IMR-90 (cell line): ENCODE measurements at regions not wholly inside any gene's neighbourhood (a gene's known extent, or its start where the extent isn't known, plus 50 kb on each side); places are given as distances from the start of the nearest gene placed in this dataset.

Experiments used
- ATAC-seq: fragments of 200-7000 bp; cut with Tn5 transposase; 2 replicates; pipeline ENCODE4 v1.9.1; 2020; ENCODE audit warnings: low read depth, mild to moderate bottlenecking, moderate library complexity
- BruUV-seq: library from RNA; stranded (reverse); fragments of 400-500 nt; replicated peaks from 2 replicates; lab custom pipeline; 2021; lab: Mats Ljungman, UMichigan
- CTCF ChIA-PET: fragments of 300-600 bp; formaldehyde crosslinking; extraction: SDS; loops from one replicate; lab custom pipeline; 2021; ENCODE audit warnings: antibody characterized with exemption; lab: Yijun Ruan, JAX
- POLR2A ChIA-PET: fragments of 300-600 bp; sonication (Branson Sonifier 250); formaldehyde crosslinking; loops from one replicate; lab custom pipeline; 2022; ENCODE audit warnings: antibody characterized with exemption; ENCODE audit not compliant: unreplicated experiment; lab: Charles Lee
- DNase-seq: peaks from one replicate; pipeline ENCODE4 v3.0.0; 2013
- H2AFZ ChIP-seq: replicated peaks from 2 replicates; pipeline ENCODE3; 2013; ENCODE audit warnings: low read length, mild to moderate bottlenecking; ENCODE audit not compliant: poor library complexity
- H2AK5ac ChIP-seq: 2 replicates; pipeline ENCODE4 v1.6.1; 2013; ENCODE audit warnings: low read depth, low read length, inconsistent platforms
- H2AK9ac ChIP-seq: replicated peaks from 2 replicates; pipeline ENCODE3; 2013; ENCODE audit warnings: mild to moderate bottlenecking, low read depth, low read length, moderate library complexity; ENCODE audit not compliant: poor library complexity
- H2BK120ac ChIP-seq: 2 replicates; pipeline ENCODE4 v1.6.1; 2013; ENCODE audit warnings: low read depth, low read length, inconsistent platforms
- H2BK15ac ChIP-seq: 3 replicates; pipeline ENCODE4 v1.6.1; 2013; ENCODE audit warnings: low read depth, low read length, inconsistent platforms
- H2BK20ac ChIP-seq: 2 replicates; pipeline ENCODE4 v1.6.1; 2013; ENCODE audit warnings: low read depth, mild to moderate bottlenecking, inconsistent platforms, low read length, moderate library complexity
- H2BK5ac ChIP-seq: 2 replicates; pipeline ENCODE4 v1.6.1; 2013; ENCODE audit warnings: mild to moderate bottlenecking, low read depth, low read length, inconsistent platforms; ENCODE audit not compliant: poor library complexity, severe bottlenecking
- H3K14ac ChIP-seq: replicated peaks from 2 replicates; pipeline ENCODE4 v1.6.1; 2013; ENCODE audit warnings: low read depth, low read length, inconsistent platforms
- H3K18ac ChIP-seq: 2 replicates; pipeline ENCODE4 v1.6.1; 2013; ENCODE audit warnings: low read depth, low read length, control low read depth
- H3K23ac ChIP-seq: 2 replicates; pipeline ENCODE4 v1.6.1; 2013; ENCODE audit warnings: low read depth, low read length, inconsistent platforms
- H3K27ac ChIP-seq: 2 replicates; pipeline ENCODE4 v1.5.1; 2013; ENCODE audit warnings: mild to moderate bottlenecking, control low read depth, low read length; ENCODE audit not compliant: insufficient read depth
- H3K27me3 ChIP-seq: 2 replicates; pipeline ENCODE4 v1.6.1; 2013; ENCODE audit warnings: low read length; ENCODE audit not compliant: control insufficient read depth, insufficient read depth
- H3K36me3 ChIP-seq: 2 replicates; pipeline ENCODE4 v1.6.1; 2013; ENCODE audit warnings: low read length, mixed read lengths; ENCODE audit not compliant: control insufficient read depth, insufficient read depth
- H3K4ac ChIP-seq: 2 replicates; pipeline ENCODE4 v1.6.1; 2013; ENCODE audit warnings: low read depth, low read length, inconsistent platforms
- H3K4me1 ChIP-seq: 2 replicates; pipeline ENCODE4 v1.6.1; 2013; ENCODE audit warnings: low read length, mixed read lengths; ENCODE audit not compliant: control insufficient read depth, insufficient read depth
- H3K4me2 ChIP-seq: 2 replicates; pipeline ENCODE4 v1.6.1; 2013; ENCODE audit warnings: low read depth, mild to moderate bottlenecking, control low read depth, low read length, moderate library complexity
- H3K4me3 ChIP-seq: 2 replicates; pipeline ENCODE4 v1.5.1; 2013; ENCODE audit warnings: low read depth, mild to moderate bottlenecking, control low read depth, low read length, moderate library complexity; ENCODE audit not compliant: insufficient read depth
- H3K56ac ChIP-seq: 2 replicates; pipeline ENCODE4 v1.6.1; 2013; ENCODE audit warnings: low read length, inconsistent platforms; ENCODE audit not compliant: insufficient read depth; ENCODE audit errors: extremely low read depth
- H3K79me1 ChIP-seq, 2 experiments: 2 replicates each; pipeline ENCODE4 v1.6.1; 2013; ENCODE audit warnings: low read length in 2 of 2, inconsistent platforms in 1 of 2, low read depth in 1 of 2
- H3K9ac ChIP-seq: 2 replicates; pipeline ENCODE4 v1.6.1; 2013; ENCODE audit warnings: low read depth, low read length, control low read depth
- H3K9me1 ChIP-seq: 2 replicates; pipeline ENCODE4 v1.6.1; 2013; ENCODE audit warnings: low read length, inconsistent platforms; ENCODE audit not compliant: insufficient read depth
- H3K9me3 ChIP-seq: 2 replicates; pipeline ENCODE4 v1.6.1; 2013; ENCODE audit warnings: low read length; ENCODE audit not compliant: control insufficient read depth, insufficient read depth
- H4K20me1 ChIP-seq: 2 replicates; pipeline ENCODE4 v1.6.1; 2013; ENCODE audit warnings: low read length, inconsistent platforms; ENCODE audit not compliant: insufficient read depth
- H4K5ac ChIP-seq: 2 replicates; pipeline ENCODE4 v1.6.1; 2013; ENCODE audit warnings: mild to moderate bottlenecking, low read depth, low read length, control low read depth
- H4K8ac ChIP-seq, 2 experiments: 2 replicates each; pipeline ENCODE4 v1.6.1; 2013; ENCODE audit warnings: low read depth in 2 of 2, low read length in 2 of 2, control low read depth in 1 of 2, inconsistent platforms in 1 of 2
- H4K91ac ChIP-seq: 2 replicates; pipeline ENCODE4 v1.6.1; 2013; ENCODE audit warnings: low read depth, low read length, inconsistent platforms; ENCODE audit not compliant: insufficient read depth
- CEBPB ChIP-seq: IDR thresholded peaks from 2 replicates; pipeline ENCODE4 v1.6.1; 2012; ENCODE audit warnings: low read depth, low read length, improper control_type of control experiment
- MAFK ChIP-seq: IDR thresholded peaks from 2 replicates; pipeline ENCODE4 v1.6.1; 2012; ENCODE audit warnings: low read depth, low read length, improper control_type of control experiment
- WGBS, 2 experiments: methylation state at CpG; one replicate each; pipeline versions ENCODE4 v1.1.5 to v1.1.7; 2013; ENCODE audit warnings: missing lambda C conversion rate in 2 of 2; ENCODE audit not compliant: insufficient read length in 1 of 2; ENCODE audit errors: extremely low coverage in 2 of 2; 5-methylcytosine and 5-hydroxymethylcytosine counted together
- dilution Hi-C: fragments of 300-500 bp; cut with HindIII; formaldehyde crosslinking; loops from one replicate; pipeline ENCODE4 v1.14.3; 2018; ENCODE audit warnings: low sequenced_read_pairs; ENCODE audit not compliant: unreplicated experiment
- in situ Hi-C: fragments of 300-500 bp; cut with MboI; formaldehyde crosslinking; loops from 3 replicates; pipeline ENCODE4 v1.14.3; 2019; ENCODE audit warnings: low sequenced_read_pairs, inconsistent platforms, mixed read lengths
- intact Hi-C: fragments of 100-400 bp; cut with micrococcal nuclease; formaldehyde crosslinking; loops from 2 replicates; pipeline ENCODE4 v1.10.0; 2022

- POLR2A ChIA-PET: no interaction called here
- H2AK9ac ChIP-seq: no peak overlapping the region
- intact Hi-C loops: no loop called here
Observed at GRCh38 chr2:43144263-43144662, 82.1 kb downstream of the ZFP36L2 start.

More at GRCh38 chr2:43144263-43144662, 82.1 kb downstream of the ZFP36L2 start:
- peak; percentile 38 for DNase-seq
- in situ Hi-C loops: no loop called here
- no peak overlapping the region for H4K91ac ChIP-seq
- H3K4ac ChIP-seq: no peak overlapping the region
- no peaks in the 10 kb centered on the region for H3K79me1 ChIP-seq
- TF ChIP-seq CEBPB (peak; percentile 67), MAFK (no peak)
- H3K27me3 ChIP-seq: no peaks in the 10 kb centered on the region
- H3K23ac ChIP-seq: no peak overlapping the region
- H3K56ac ChIP-seq: no peak overlapping the region
- no peak overlapping the region for H3K14ac ChIP-seq
- H3K18ac ChIP-seq: no peak overlapping the region
- H4K20me1 ChIP-seq: no peaks in the 10 kb centered on the region
- no peak overlapping the region for H2AFZ ChIP-seq
- dilution Hi-C loops: no loop called here
- H2BK5ac ChIP-seq: no peak overlapping the region
- no peak overlapping the region for H2BK15ac ChIP-seq
- peak; percentile 44 for ATAC-seq
- CTCF ChIA-PET: no interaction called here
- no peak overlapping the region; the same call in 1 of the 2 replicates for H4K5ac ChIP-seq
- no peak overlapping the region for H4K8ac ChIP-seq
- no peak overlapping the region for H2BK120ac ChIP-seq
- H3K36me3 ChIP-seq: no peaks in the 10 kb centered on the region
- no peaks in the 10 kb centered on the region for H3K9me3 ChIP-seq
- no peak overlapping the region for H3K9ac ChIP-seq
- no TSS peak for BruUV-seq
- no CpG with 5 or more reads among the region's 2 CpGs for WGBS, 2 experiments
- H2AK5ac ChIP-seq: no peak overlapping the region
- no peak overlapping the region for H3K4me3 ChIP-seq
- H3K4me2 ChIP-seq: no peak overlapping the region
- peaks cover 2% of the 10 kb centered on the region; the same call in 1 of the 2 replicates for H3K4me1 ChIP-seq
- no peak overlapping the region for H3K27ac ChIP-seq
- H2BK20ac ChIP-seq: no peak overlapping the region
- H3K9me1 ChIP-seq: peaks cover 6% of the 10 kb centered on the region; the same call in 1 of the 2 replicates
